AG10803 (cell line): ENCODE measurements at regions not wholly inside any gene's neighbourhood (a gene's known extent, or its start where the extent isn't known, plus 50 kb on each side); places are given as distances from the start of the nearest gene placed in this dataset.
A peak's percentile ranks its signal among the peaks of the same experiment; 100 is the strongest.

Experiments used
- DNase-seq: peaks from one replicate; pipeline ENCODE4 v3.0.0; 2010; ENCODE audit warnings: low read depth
- H3K4me3 ChIP-seq: 2 replicates; pipeline ENCODE4 v1.5.1; 2011; ENCODE audit warnings: mild to moderate bottlenecking, low read length, control low read depth
- TF ChIP-seq, protein P1 (sequence below): conservative IDR thresholded peaks from 2 replicates; pipeline ENCODE4 v1.5.1; 2011; ENCODE audit warnings: mild to moderate bottlenecking, low read length, control low read depth, inconsistent platforms

DNA sequence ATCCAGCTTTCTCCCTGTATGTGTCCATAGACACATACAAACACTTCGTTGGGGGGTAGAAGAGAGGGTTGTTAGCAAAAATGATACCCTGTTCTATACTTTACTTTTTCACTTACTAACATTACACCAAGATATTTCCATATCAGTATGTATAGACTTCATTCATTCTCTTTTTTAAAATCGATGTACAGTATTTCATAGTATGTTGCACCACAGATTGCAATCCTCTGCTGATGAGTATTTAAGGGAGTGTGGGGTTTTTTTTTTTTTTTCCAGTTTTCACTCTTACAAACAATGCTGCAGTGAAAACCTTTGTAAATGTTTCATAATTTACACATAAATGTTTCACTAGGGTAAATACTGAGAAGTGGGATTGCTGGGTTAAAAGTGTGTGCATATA lies 402.3 kb downstream of the LRATD1 start:
- TF ChIP-seq, protein P1, sequence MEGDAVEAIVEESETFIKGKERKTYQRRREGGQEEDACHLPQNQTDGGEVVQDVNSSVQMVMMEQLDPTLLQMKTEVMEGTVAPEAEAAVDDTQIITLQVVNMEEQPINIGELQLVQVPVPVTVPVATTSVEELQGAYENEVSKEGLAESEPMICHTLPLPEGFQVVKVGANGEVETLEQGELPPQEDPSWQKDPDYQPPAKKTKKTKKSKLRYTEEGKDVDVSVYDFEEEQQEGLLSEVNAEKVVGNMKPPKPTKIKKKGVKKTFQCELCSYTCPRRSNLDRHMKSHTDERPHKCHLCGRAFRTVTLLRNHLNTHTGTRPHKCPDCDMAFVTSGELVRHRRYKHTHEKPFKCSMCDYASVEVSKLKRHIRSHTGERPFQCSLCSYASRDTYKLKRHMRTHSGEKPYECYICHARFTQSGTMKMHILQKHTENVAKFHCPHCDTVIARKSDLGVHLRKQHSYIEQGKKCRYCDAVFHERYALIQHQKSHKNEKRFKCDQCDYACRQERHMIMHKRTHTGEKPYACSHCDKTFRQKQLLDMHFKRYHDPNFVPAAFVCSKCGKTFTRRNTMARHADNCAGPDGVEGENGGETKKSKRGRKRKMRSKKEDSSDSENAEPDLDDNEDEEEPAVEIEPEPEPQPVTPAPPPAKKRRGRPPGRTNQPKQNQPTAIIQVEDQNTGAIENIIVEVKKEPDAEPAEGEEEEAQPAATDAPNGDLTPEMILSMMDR: no peak
- no peak overlapping the region for H3K4me3 ChIP-seq
- DNase-seq: no peak

DNA sequence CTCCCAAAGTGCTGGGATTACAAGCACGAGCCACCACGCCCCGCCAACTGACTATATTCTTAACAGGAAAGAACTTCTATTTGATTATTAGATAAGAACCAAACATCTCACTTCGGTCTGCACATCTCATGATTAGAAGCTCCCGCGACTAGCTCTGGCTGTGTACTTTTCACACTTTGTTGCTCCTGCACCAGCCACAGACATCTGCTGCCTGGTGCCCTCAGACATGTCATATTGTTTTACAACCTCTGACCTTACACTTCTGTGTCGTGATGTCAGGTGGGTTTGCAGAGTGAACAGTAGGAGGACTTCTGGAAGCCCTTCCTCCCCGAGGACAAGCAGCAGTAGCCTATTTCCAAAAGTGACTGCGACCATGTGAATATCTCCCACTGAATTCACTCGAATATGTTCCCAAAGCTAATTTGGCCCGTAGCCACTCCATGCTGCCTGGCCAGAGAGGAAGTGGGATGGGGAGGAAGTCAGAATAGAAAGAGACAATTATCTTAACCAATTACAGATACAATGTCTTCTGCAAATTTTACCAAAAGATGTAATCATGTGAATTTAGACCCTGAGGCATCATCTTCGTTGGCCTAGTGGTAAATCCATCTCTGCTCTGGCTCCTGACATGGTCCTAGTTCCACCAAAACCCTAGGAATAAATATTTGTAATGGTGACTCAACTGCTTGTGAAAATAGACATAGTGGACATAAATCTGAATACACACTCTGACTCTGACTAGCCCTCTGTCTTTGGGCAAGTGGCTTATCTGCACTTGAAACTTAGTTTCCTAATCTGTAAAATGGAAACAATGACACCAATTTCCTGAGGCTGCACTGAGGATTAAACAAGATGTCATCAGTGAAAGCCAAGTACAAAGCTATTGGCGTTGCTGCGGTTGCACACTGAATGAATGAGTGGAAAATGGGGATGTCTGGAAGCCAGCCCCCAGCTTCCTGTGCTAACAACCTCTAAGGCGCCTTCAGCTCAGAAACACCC lies 406.1 kb downstream of the LRATD1 start:
- TF ChIP-seq, protein P1: no peak
- no peak for DNase-seq
- H3K4me3 ChIP-seq: no peak overlapping the region

DNA sequence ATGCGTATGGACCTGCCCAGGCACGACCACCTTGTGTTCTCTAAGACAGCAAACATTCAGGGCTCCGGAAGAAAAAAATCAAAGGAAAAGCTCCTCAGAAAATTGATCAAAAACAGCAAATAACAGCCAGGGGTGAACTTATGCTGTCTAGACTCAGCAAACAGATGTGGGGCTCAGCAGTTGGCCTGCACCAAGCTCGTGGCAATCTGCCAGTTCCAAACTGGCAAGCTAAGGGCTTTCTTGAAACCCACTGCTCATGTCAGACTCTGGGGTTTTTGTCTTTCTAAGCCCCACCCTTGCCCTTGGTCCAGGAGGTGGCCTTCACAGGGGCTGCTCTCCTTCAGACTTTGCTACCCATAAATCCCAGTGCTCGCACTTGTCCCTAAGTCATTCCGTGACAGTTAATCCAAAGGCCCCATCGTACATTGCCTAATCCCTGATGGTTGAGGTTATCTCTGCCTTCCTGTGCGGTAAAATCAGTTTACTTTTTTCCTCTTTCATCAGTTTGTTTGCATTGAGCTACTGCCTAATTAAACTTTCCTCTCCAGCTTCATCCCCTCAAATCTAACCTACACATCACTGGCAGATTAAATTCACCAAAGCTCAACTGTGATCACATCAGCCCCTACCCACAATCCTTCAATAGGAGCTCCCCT lies 408.0 kb downstream of the LRATD1 start:
- no peak for DNase-seq
- TF ChIP-seq, protein P1: no peak
- H3K4me3 ChIP-seq: no peak overlapping the region

DNA sequence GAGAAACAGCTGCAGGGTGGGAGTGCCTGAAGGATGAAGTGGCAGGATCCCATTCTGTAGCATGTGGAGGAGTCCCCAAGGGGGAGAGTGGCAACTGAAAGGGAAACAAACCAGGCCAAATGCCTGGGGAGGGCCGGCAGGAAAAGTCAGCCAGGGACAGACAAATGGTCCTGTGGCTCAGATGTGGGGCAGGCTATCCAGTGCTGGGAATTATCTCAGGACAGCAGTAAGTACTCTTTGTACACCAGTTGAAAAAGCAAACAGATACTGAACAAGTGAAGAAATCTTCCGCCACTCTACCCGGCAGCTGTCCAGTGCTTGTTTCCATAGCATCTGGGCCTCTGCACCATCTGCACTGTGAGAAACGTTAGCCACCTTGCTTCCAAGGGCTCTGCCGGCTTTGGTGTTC lies 408.9 kb downstream of the LRATD1 start:
- TF ChIP-seq, protein P1: no peak
- no peak overlapping the region for H3K4me3 ChIP-seq
- DNase-seq: no peak

DNA sequence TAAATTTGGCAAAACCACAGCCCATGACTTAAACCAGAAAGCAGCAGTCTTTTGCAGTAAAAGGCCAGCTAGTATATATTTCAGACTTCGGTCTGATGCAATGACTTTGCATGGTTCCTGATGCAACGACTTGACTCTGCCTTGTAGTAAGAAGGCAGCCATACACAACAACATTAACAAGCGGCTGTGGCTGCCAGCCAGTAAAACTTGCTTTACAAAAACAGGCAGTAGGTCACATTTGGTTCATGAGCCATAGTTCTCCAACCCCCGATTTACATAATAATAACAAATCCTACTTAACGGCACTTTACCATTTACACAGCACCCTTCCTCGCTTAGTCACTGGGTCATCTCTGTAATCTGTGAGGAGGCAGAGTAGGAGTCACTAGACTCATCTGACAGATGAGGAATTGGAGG lies 410.3 kb downstream of the LRATD1 start:
- H3K4me3 ChIP-seq: no peak overlapping the region
- DNase-seq: peak; percentile 54
- TF ChIP-seq, protein P1: no peak

DNA sequence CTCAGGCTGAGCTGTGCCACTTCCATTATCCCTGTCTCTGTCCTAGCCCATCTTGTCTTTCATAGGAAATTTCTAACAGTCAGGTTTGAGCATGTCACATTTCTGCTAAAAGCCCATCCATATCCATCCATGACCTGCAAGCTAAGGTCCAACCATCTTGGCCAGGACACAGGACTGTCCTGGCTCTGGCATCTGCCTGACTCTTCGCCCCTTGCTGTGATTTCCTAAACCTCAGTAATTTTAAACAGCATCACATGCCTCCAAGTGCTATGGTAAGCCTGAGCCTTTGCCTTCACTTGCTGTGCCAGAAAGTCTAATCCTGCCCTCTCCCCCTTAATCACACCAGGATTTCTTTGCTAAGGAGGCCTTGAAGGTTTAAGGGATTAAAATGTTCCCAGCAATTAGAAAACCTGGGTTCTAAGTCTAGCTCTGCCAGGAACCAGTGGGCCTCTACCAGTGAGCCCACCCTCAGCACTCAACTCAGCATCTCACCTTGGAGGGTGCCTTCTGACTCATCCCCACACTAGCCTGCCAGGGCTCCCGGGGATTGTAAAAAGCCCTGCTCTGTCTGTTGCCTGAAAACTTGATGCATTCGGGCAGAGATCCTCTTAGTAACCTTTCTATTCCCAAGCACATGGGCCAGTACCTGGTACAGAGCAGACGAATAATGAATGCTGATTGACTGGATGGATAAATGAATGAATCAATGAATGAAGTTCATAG lies 411.0 kb downstream of the LRATD1 start:
- DNase-seq: no peak
- H3K4me3 ChIP-seq: no peak overlapping the region
- TF ChIP-seq, protein P1: no peak
